Stimulated activated CD8-positive, alpha-beta memory T cell treated with anti-CD3 and anti-CD28 coated beads, Interleukin-7, amount 100 ng/mL, for 24 hours (primary cell): ENCODE measurements at regions not wholly inside any gene's neighbourhood (a gene's known extent, or its start where the extent isn't known, plus 50 kb on each side); places are given as distances from the start of the nearest gene placed in this dataset.

Source experiments
- DNase-seq: peaks from one replicate; pipeline ENCODE4 v3.0.0-alpha.2; 2020; ENCODE audit warnings: low read depth

- no peak for DNase-seq
These were observed 122.1 kb upstream of the TPRG1 start for GRCh38 chr3:189049458-189050236.

- DNase-seq, result no peak
These were observed 118.4 kb upstream of the TPRG1 start for GRCh38 chr3:189053322-189053721.

- DNase-seq, result no peak
These were observed 115.0 kb upstream of the TPRG1 start for GRCh38 chr3:189056646-189057335.

GRCh38 chr3:189057369-189057768 lies 114.4 kb upstream of the TPRG1 start:
- DNase-seq, result no peak

GRCh38 chr3:189058071-189058470 lies 113.7 kb upstream of the TPRG1 start:
- DNase-seq, result no peak

GRCh38 chr3:189070965-189071364 lies 100.8 kb upstream of the TPRG1 start:
- DNase-seq, result no peak

- no peak for DNase-seq
These were observed 100.3 kb upstream of the TPRG1 start for GRCh38 chr3:189071446-189071845.

GRCh38 chr3:189076449-189076848 lies 95.3 kb upstream of the TPRG1 start:
- no peak for DNase-seq

GRCh38 chr3:189080745-189081144 lies 91.0 kb upstream of the TPRG1 start:
- no peak for DNase-seq

GRCh38 chr3:189082666-189083427 lies 88.9 kb upstream of the TPRG1 start:
- no peak for DNase-seq

GRCh38 chr3:189084620-189085019 lies 87.2 kb upstream of the TPRG1 start:
- no peak for DNase-seq

- no peak for DNase-seq
These were observed 79.2 kb upstream of the TPRG1 start for GRCh38 chr3:189092547-189092946.

GRCh38 chr3:189094539-189094938 lies 77.2 kb upstream of the TPRG1 start:
- DNase-seq, result no peak

GRCh38 chr3:189096092-189096491 lies 75.7 kb upstream of the TPRG1 start:
- DNase-seq, result no peak

GRCh38 chr3:189099031-189099471 lies 72.7 kb upstream of the TPRG1 start:
- DNase-seq, result no peak

- DNase-seq, result no peak
These were observed 72.1 kb upstream of the TPRG1 start for GRCh38 chr3:189099505-189100290.

- DNase-seq, result no peak
These were observed 70.9 kb upstream of the TPRG1 start for GRCh38 chr3:189100866-189101265.

GRCh38 chr3:189101594-189101993 lies 70.2 kb upstream of the TPRG1 start:
- DNase-seq, result no peak

GRCh38 chr3:189103208-189103607 lies 68.6 kb upstream of the TPRG1 start:
- DNase-seq, result no peak

- no peak for DNase-seq
These were observed 63.7 kb upstream of the TPRG1 start for GRCh38 chr3:189108067-189108466.

GRCh38 chr3:189108735-189109134 lies 63.0 kb upstream of the TPRG1 start:
- no peak for DNase-seq

- DNase-seq, result no peak
These were observed 62.6 kb upstream of the TPRG1 start for GRCh38 chr3:189109145-189109544.
